Vagina (tissue), 2 donors: ENCODE measurements at regions not wholly inside any gene's neighbourhood (a gene's known extent, or its start where the extent isn't known, plus 50 kb on each side); places are given as distances from the start of the nearest gene placed in this dataset.

Experiments used
- CTCF ChIP-seq, 3 experiments: fragments of 450-650 bp in 2 of 3; fragments of 200-600 bp in 1 of 3; sonication (generic) in 1 of 3; IDR thresholded peaks; one replicate each; pipeline ENCODE4 v1.5.1; 2017 to 2019; ENCODE audit warnings: antibody characterized with exemption in 3 of 3, mild to moderate bottlenecking in 2 of 3, moderate library complexity in 2 of 3
- POLR2A ChIP-seq, 2 donors: fragments of 450-650 bp; IDR thresholded peaks; one replicate each; pipeline ENCODE4 v1.6.1; 2017; ENCODE audit warnings: antibody characterized with exemption in 2 of 2, mild to moderate bottlenecking in 2 of 2, moderate library complexity in 2 of 2

- TF ChIP-seq CTCF (IDR thresholded peaks at IDR 0.05) (no peak), POLR2A (IDR thresholded peaks at IDR 0.05) (no peak)
Observed at GRCh38 chr14:98207415-98207814, 1064.6 kb downstream of the BCL11B start.
